GM21390 (cell line): ENCODE measurements at regions not wholly inside any gene's neighbourhood (a gene's known extent, or its start where the extent isn't known, plus 50 kb on each side); places are given as distances from the start of the nearest gene placed in this dataset.
"Not testable (repeated sequence)": the region's sequence is repeated elsewhere in the genome, so short reads cannot be mapped to it uniquely, and the experiment has no call there.

Experiments used
- ATAC-seq: cut with Tn5 transposase; IDR thresholded peaks from one replicate; pipeline ENCODE4 v1.9.1; 2021; ENCODE audit not compliant: unreplicated experiment

- ATAC-seq = no peak
Measured at GRCh38 chrX:7640392-7640791, 202.6 kb upstream of the VCX start.

GRCh38 chrX:7638078-7638710, 204.8 kb upstream of the VCX start:
- no peak for ATAC-seq

DNA sequence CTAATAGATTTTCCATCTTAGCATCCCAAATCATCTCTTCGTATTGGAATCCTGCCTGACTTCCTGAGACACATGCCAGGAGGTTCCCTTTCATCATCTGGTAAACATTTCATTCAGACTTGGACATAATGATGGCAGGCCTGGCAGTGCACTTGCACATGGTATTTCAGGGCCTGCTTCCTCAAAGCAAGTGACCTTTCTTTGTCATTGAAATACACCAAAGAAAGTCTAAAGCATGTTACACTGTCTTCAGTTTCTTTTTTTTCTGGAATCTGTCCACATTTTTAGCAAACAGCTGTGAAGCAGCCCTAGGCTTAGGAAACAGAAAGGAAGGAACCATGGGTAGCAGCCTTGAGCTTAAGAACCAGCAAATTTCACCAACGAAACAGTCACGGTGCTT, 205.9 kb upstream of the VCX start:
- ATAC-seq = no peak

- ATAC-seq = no peak
Measured at GRCh38 chrX:7635604-7636003, 207.4 kb upstream of the VCX start.

DNA sequence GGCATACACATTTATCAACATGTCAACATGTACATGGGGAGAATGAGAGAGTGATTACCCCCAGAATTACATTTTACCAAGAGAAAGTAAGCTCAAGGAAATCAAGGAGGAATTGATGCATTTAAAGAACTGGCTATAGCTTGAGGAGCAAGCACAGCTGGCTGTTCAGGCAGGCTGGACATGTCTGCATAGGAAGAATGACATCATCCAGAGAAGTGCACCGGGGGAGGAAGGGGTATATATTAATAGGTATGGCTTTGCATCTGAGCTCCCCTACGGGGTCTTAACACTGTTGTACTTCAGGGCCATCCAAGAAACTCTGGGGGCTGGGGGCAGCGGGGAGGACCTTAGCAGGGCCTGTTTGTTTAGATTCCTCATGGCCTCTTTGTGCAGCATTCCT, 222.4 kb upstream of the VCX start:
- ATAC-seq = no peak

DNA sequence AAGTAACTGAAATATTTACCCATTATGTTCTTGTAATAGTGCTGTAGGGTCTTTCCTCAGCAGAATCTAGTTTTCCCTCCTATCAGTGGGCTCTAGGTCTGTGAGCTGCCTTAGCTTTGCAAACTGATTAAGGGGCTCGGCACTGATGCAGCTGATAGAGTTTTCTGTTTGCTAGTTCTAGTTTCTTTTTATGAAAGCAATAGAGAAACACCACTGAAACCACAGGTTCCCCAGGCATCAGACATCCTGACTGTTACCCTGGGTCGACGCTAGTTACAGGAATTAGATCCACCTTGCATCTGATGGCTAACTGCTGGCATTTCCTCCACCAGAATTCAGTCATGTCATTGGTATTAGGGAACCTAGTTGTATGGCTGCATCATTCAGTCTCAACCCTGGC, 225.0 kb upstream of the VCX start:
- ATAC-seq = no peak

DNA sequence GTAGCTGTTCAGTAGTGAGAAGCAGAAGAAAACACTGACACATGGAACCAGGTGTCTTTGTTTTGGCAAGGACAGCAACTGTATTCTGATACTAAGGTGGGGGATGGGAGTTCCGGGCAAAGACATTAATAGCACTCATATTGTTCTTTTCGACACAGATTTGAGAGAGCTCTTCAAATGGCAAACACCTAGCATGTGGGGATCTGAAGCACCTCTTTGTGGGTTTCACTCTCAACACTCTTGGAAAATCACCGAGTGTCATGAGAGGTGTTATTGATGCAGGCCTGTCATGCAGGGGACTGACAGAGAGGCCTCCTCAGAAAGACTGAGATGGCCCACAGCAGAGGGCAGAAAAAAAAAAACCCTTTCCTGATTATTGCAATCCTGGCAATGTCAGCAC, 228.4 kb upstream of the VCX start:
- no peak for ATAC-seq

DNA sequence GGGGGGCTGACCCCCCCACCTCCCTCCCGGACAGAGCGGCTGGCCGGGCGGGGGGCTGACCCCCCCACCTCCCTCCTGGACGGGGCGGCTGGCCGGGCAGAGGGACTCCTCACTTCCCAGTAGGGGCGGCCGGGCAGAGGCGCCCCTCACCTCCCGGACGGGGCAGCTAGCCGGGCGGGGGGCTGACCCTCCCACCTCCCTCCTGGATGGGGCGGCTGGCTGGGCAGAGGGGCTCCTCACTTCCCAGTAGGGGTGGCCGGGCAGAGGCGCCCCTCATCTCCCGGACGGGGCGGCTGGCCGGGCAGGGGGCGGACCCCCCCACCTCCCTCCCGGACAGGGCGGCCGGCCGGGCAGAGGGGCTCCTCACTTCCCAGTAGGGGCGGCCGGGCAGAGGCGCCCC, 234.3 kb upstream of the VCX start:
- ATAC-seq = not testable (repeated sequence)

DNA sequence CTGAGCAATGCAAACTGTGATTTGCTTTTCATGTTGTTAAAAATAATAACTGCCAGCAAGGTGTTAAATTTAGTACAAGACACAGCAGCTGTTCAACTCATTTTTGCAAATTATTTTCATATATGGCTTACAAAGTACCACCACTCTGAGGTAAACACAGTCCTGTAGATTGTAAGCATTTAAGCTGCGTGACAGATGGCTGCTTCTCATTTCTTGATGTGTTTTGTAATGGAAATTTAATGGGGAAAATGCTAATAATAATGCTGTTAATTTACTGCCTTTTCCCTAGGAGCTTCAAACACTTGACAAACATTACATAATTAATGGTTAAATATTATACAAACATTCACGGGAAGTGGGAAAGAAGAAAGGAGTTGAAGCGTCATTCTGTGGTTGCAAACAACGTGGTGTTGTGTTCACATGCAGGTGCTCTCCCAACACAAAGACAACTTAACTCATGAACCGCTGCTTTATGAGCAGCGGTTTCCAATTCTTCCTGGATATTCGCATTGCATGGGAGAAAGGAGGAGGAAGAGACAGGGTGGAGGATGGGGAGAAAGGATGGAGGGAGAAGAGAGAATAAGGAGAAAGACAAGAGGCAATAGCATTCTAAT, 236.8 kb upstream of the VCX start:
- ATAC-seq = no peak

DNA sequence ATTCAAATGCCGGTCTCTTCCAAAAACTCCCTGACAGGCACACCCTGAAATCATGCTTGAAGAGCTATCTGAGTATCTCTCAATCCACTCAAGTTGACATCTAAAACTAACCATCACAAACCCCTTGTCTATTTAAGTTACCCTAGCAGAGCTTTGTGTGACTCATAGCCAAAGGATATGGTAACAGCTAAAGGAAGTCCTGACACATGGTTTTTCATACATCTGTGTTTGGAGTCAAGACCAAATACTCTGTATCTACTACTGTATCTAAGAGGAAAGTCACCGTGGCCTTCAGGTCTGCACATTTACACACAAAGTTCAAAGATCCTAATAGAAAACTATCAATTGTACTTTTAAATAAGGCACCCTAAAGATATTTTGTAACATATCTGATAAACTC, 239.6 kb upstream of the VCX start:
- ATAC-seq = no peak

GRCh38 chrX:7596822-7597221, 246.1 kb upstream of the VCX start:
- no peak for ATAC-seq

DNA sequence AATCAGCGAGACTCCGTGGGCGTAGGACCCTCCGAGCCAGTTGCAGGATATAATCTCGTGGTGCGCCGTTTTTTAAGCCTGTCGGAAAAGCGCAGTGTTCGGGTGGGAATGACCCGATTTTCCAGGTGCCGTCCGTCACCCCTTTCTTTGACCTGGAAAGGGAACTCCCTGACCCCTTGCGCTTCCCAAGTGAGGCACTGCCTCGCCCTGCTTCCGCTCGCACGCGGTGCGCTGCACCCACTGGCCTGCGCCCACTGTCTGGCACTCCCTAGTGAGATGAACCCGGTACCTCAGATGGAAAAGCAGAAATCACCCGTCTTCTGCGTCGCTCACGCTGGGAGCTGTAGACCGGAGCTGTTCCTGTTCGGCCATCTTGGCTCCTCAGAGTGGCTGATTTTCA, 249.6 kb upstream of the VCX start:
- not testable (repeated sequence) for ATAC-seq

GRCh38 chrX:7586126-7586525, 256.8 kb upstream of the VCX start:
- peak; percentile 60 for ATAC-seq

DNA sequence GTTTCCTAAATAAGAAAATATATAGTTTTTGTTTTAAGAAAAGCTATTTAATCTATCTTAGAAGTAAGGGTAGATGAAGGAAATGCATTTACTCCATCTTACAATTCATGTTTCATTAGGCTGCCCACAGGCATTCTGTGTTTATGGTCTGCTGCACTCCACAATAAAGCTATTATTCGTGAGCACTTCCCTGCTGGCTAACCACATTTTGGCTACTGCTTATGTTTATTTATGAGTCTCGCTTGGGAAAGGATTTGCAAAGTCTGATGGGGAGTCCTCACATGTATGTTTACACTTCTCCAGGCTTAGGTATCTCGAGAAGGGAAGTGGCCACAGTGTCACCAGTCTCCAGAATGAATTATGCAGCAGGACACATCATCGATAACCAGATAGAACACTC, 260.8 kb upstream of the VCX start:
- no peak for ATAC-seq

DNA sequence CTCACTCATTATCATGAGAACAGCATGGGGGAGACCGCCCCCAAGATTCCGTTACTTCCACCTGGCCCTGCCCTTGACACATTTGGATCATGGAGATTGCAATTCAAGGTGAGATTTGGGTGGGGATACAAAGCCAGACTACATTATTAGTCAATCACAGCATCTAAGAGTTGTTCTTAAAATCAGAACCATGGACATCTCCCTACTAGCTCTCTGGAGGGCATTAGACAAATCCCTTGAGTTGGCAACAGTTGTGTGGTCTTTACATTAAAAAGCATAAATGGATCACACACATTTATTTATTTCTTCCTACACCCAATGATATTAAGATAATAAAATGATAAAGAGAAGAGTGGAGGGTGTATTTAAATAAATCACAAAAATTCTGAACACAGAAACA, 262.8 kb upstream of the VCX start:
- ATAC-seq = no peak

GRCh38 chrX:7574325-7574724, 268.6 kb upstream of the VCX start:
- ATAC-seq = no peak

GRCh38 chrX:7570432-7571029, 272.4 kb upstream of the VCX start:
- no peak for ATAC-seq

- ATAC-seq = no peak
Measured at GRCh38 chrX:7568597-7568996, 274.4 kb upstream of the VCX start.

GRCh38 chrX:7568130-7568529, 274.8 kb upstream of the VCX start:
- ATAC-seq = no peak

DNA sequence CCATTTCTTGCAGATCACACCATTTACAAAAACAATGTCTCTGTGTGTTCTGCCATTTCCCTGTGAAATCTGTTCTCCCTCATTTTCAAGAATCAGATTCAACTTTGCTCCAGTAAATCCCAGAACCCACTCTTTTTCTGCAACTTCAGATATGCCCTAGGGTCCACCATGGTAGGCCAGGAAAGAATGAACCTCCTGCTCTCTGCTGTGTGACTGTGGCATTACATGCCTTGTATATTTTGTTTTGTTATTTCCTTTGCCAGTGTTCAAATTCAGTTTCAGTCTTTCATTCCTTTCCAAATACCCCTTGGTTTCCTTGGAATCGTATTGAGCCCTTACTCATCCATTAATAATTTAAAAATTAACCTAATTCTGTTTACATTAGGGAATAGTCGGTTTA, 290.2 kb upstream of the VCX start:
- ATAC-seq = no peak

DNA sequence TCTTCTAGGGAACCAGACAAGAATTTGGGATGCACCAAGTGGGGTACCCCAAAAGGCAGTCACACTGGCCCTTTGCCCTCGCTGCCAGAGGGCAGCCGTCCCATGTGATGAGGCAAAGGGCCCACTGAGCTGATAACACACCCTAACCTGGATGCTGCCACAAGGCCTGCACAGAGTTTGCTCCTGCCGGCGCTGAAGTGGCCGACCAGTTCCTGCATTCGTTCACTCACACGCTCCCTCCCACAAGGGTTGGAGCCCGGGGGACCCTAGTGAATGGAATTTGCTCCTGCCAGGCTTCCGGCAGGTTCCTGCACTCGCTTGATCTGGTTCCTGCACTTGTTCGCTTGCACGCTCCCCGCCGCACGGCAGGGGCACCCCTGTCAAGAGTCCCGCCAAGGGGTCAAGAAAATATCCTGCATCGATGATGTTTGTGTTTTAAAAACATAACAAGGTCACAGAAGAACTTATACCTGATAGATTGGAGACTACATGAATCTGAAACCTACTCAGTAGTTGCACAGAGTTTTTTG, 296.4 kb upstream of the VCX start:
- no peak for ATAC-seq

DNA sequence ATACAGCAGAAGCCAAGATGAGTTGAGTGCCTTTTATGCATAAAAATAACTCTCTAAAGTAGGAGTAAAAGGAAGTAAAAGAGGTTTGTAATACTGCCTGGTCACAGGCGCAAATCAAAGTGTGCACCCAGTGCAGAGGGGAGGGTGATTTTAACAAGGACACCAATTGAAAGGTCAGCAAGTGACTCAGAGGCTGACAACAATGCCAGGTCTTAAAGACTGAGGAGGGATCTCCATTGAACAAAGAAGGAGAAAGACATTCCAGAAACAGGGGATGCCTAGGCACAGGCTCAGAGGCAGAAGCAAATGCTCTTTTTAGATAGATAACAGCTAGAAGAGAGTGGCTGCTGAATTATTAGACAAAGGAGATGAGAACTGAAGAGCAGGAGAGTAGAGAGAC, 297.4 kb upstream of the VCX start:
- no peak for ATAC-seq
